H1 (cell line): ENCODE measurements at regions not wholly inside any gene's neighbourhood (a gene's known extent, or its start where the extent isn't known, plus 50 kb on each side); places are given as distances from the start of the nearest gene placed in this dataset.

Experiments used
- CTCF ChIA-PET: fragments of 300-600 bp; sonication (Branson Sonifier 250); formaldehyde crosslinking; loops from one replicate; lab custom pipeline; 2021; ENCODE audit not compliant: partially characterized antibody; lab: Charles Lee
- POLR2A ChIA-PET: fragments of 300-600 bp; sonication (Branson Sonifier 250); formaldehyde crosslinking; loops from one replicate; lab custom pipeline; 2021; ENCODE audit warnings: inconsistent platforms; ENCODE audit not compliant: partially characterized antibody; lab: Charles Lee
- DNase-seq, 2 experiments: peaks; one replicate each; pipeline versions ENCODE4 v3.0.0 to v3.0.0-alpha.2; 2010 to 2022; ENCODE audit warnings: low spot score in 2 of 2, low read depth in 1 of 2, mixed read lengths in 1 of 2
- FAIRE-seq: peaks from 2 replicates; lab custom pipeline; 2011; peaks lifted over from hg19 to GRCh38; lab: Jason Lieb, UNC
- H2AFZ ChIP-seq: 2 replicates; pipeline ENCODE4 v1.8.1; 2012; ENCODE audit warnings: low read length, inconsistent platforms
- H2AK5ac ChIP-seq: 2 replicates; pipeline ENCODE4 v1.6.1; 2013; ENCODE audit warnings: low read depth, low read length
- H2BK120ac ChIP-seq: replicated peaks from 2 replicates; pipeline ENCODE3; 2013; ENCODE audit warnings: low read depth, low read length, inconsistent platforms
- H2BK12ac ChIP-seq: 2 replicates; pipeline ENCODE4 v1.6.1; 2013; ENCODE audit warnings: low read depth, low read length
- H2BK15ac ChIP-seq: 2 replicates; pipeline ENCODE4 v1.6.1; 2013; ENCODE audit warnings: low read length
- H2BK20ac ChIP-seq: 2 replicates; pipeline ENCODE4 v1.6.1; 2013; ENCODE audit warnings: low read length
- H2BK5ac ChIP-seq: 2 replicates; pipeline ENCODE4 v1.6.1; 2013; ENCODE audit warnings: low read depth, low read length
- H3K14ac ChIP-seq: 2 replicates; pipeline ENCODE4 v1.6.1; 2013; ENCODE audit warnings: inconsistent platforms; ENCODE audit not compliant: insufficient read length
- H3K18ac ChIP-seq: 2 replicates; pipeline ENCODE4 v1.6.1; 2013; ENCODE audit warnings: low read length; ENCODE audit errors: extremely low read depth
- H3K23ac ChIP-seq: 2 replicates; pipeline ENCODE4 v1.6.1; 2013; ENCODE audit warnings: inconsistent platforms; ENCODE audit not compliant: insufficient read length
- H3K23me2 ChIP-seq: 2 replicates; pipeline ENCODE4 v1.6.1; 2013; ENCODE audit warnings: low read depth, low read length
- H3K27ac ChIP-seq: 2 replicates; pipeline ENCODE4 v1.6.1; 2011; ENCODE audit warnings: low read depth, low read length, inconsistent platforms
- H3K27me3 ChIP-seq, 4 experiments: replicated peaks in 1 of 4; 1 replicate in 1 of 4; 2 replicates in 3 of 4; pipeline versions ENCODE4 v1.6.1 to v1.8.1; 2011 to 2013; ENCODE audit warnings: low read length in 3 of 4, mild to moderate bottlenecking in 3 of 4, inconsistent platforms in 2 of 4, mixed read lengths in 2 of 4, moderate library complexity in 1 of 4; ENCODE audit not compliant: control insufficient read depth in 3 of 4, insufficient read depth in 3 of 4; ENCODE audit errors: extremely low read depth in 1 of 4
- H3K36me3 ChIP-seq, 4 experiments: 2 replicates each; pipeline versions ENCODE4 v1.6.1 to v1.8.1; 2011 to 2013; ENCODE audit warnings: mild to moderate bottlenecking in 4 of 4, low read length in 3 of 4, moderate library complexity in 2 of 4, control low read depth in 1 of 4, inconsistent platforms in 1 of 4; ENCODE audit not compliant: insufficient read depth in 4 of 4, control insufficient read depth in 2 of 4
- H3K4ac ChIP-seq: replicated peaks from 2 replicates; pipeline ENCODE3; 2013; ENCODE audit warnings: low read length, low read depth, mixed read lengths, inconsistent platforms; ENCODE audit not compliant: insufficient read length
- H3K4me1 ChIP-seq, 4 experiments: replicated peaks in 1 of 4; 1 replicate in 1 of 4; 2 replicates in 3 of 4; pipeline versions ENCODE4 v1.6.1 to v1.8.1; 2011 to 2013; ENCODE audit warnings: low read length in 3 of 4, inconsistent platforms in 2 of 4, mixed read lengths in 1 of 4; ENCODE audit not compliant: insufficient read depth in 4 of 4, control insufficient read depth in 3 of 4
- H3K4me2 ChIP-seq, 2 experiments: 2 replicates each; pipeline versions ENCODE4 v1.6.1 to v1.8.1; 2011 to 2013; ENCODE audit warnings: low read depth in 2 of 2, low read length in 2 of 2, control low read depth in 1 of 2, inconsistent platforms in 1 of 2, mild to moderate bottlenecking in 1 of 2; ENCODE audit not compliant: insufficient read depth in 1 of 2
- H3K4me3 ChIP-seq, 4 experiments: fragments of 200-600, 300-600 bp in 1 of 4; sonication (generic), shearing (Covaris generic), sonication (Bioruptor Twin) in 1 of 4; 2 replicates each; pipeline versions ENCODE4 v1.5.1 to v1.8.1; 2011 to 2016; ENCODE audit warnings: low read length in 4 of 4, low read depth in 3 of 4, control low read depth in 2 of 4, inconsistent platforms in 2 of 4, mild to moderate bottlenecking in 2 of 4, mixed read lengths in 1 of 4, moderate library complexity in 1 of 4; ENCODE audit not compliant: insufficient read depth in 2 of 4; ENCODE audit errors: extremely low read depth in 1 of 4
- H3K56ac ChIP-seq: replicated peaks from 2 replicates; pipeline ENCODE3; 2013; ENCODE audit warnings: low read depth, mild to moderate bottlenecking, mixed read lengths, low read length, inconsistent platforms; ENCODE audit not compliant: insufficient read length
- H3K79me1 ChIP-seq: 2 replicates; pipeline ENCODE4 v1.6.1; 2013; ENCODE audit warnings: low read depth, low read length, control low read depth
- H3K79me2 ChIP-seq, 2 experiments: 2 replicates each; pipeline versions ENCODE4 v1.6.1 to v1.8.1; 2012 to 2013; ENCODE audit warnings: low read length in 2 of 2, mild to moderate bottlenecking in 2 of 2, inconsistent platforms in 1 of 2; ENCODE audit not compliant: insufficient read depth in 2 of 2, control insufficient read depth in 1 of 2
- H3K9ac ChIP-seq, 4 experiments: replicated peaks in 1 of 4; 1 replicate in 1 of 4; 2 replicates in 3 of 4; pipeline versions ENCODE4 v1.6.1 to v1.8.1; 2011 to 2013; ENCODE audit warnings: low read depth in 3 of 4, low read length in 3 of 4, control low read depth in 2 of 4, mild to moderate bottlenecking in 2 of 4, moderate library complexity in 2 of 4, inconsistent platforms in 1 of 4; ENCODE audit errors: extremely low read depth in 1 of 4
- H3K9me3 ChIP-seq, 2 experiments: 2 replicates each; pipeline versions ENCODE4 v1.6.1 to v1.8.1; 2012 to 2013; ENCODE audit warnings: mild to moderate bottlenecking in 2 of 2, moderate library complexity in 2 of 2, control low read depth in 1 of 2, inconsistent platforms in 1 of 2, low read depth in 1 of 2, low read length in 1 of 2, mixed read lengths in 1 of 2; ENCODE audit not compliant: insufficient read depth in 2 of 2
- H4K20me1 ChIP-seq, 2 experiments: replicated peaks in 1 of 2; 2 replicates each; pipeline versions ENCODE3 to v1.8.1; 2011 to 2013; ENCODE audit warnings: inconsistent platforms in 2 of 2, low read length in 2 of 2, mild to moderate bottlenecking in 1 of 2; ENCODE audit not compliant: insufficient read depth in 2 of 2, control insufficient read depth in 1 of 2
- H4K5ac ChIP-seq: 2 replicates; pipeline ENCODE4 v1.6.1; 2013; ENCODE audit warnings: low read length, low read depth, mixed read lengths, inconsistent platforms; ENCODE audit not compliant: insufficient read length
- H4K8ac ChIP-seq: 2 replicates; pipeline ENCODE4 v1.8.0; 2013; ENCODE audit warnings: mild to moderate bottlenecking, moderate library complexity, low read length, inconsistent platforms; ENCODE audit not compliant: insufficient read depth; ENCODE audit errors: extremely low read depth
- H4K91ac ChIP-seq: replicated peaks from 2 replicates; pipeline ENCODE3; 2013; ENCODE audit warnings: low read length, mixed read lengths, inconsistent platforms; ENCODE audit not compliant: insufficient read length
- ATF2 ChIP-seq: IDR thresholded peaks from 2 replicates; pipeline ENCODE4 v1.6.1; 2012; ENCODE audit warnings: low read length, inconsistent platforms
- POLR2A ChIP-seq, 2 experiments: IDR thresholded peaks; 1 replicate in 1 of 2; 2 replicates in 1 of 2; pipeline ENCODE4 v1.6.1; 2011; ENCODE audit warnings: low read depth in 2 of 2, low read length in 2 of 2, mild to moderate bottlenecking in 2 of 2; ENCODE audit errors: control extremely low read depth in 1 of 2
- RNF2 ChIP-seq: fragments of 200-900, 300-1000 bp; sonication (generic); IDR thresholded peaks from 2 replicates; pipeline ENCODE4 v1.7.1; 2016; ENCODE audit warnings: borderline replicate concordance, low read depth, mild to moderate bottlenecking, antibody characterized with exemption, low read length; ENCODE audit not compliant: poor library complexity, severe bottlenecking; ENCODE audit errors: missing control alignments
- SRF ChIP-seq: IDR thresholded peaks from 2 replicates; pipeline ENCODE4 v1.6.1; 2011; ENCODE audit warnings: mild to moderate bottlenecking, low read depth, low read length, moderate library complexity
- TBP ChIP-seq: IDR thresholded peaks from 2 replicates; pipeline ENCODE4 v1.6.1; 2011; ENCODE audit warnings: low read depth, low read length, improper control_type of control experiment
- YY1 ChIP-seq: IDR thresholded peaks from 2 replicates; pipeline ENCODE4 v1.6.1; 2011; ENCODE audit warnings: low read depth, mild to moderate bottlenecking, low read length
- WGBS, 2 experiments: shearing (Covaris generic) in 1 of 2; methylation state at CpG; one replicate each; pipeline versions ENCODE4 v1.1.6 to v1.1.7; 2013 to 2015; ENCODE audit warnings: low lambda C conversion rate in 2 of 2, mixed read lengths in 2 of 2, inconsistent platforms in 1 of 2, low coverage in 1 of 2, missing lambda C conversion rate in 1 of 2; ENCODE audit not compliant: insufficient replicate concordance in 2 of 2, insufficient coverage in 1 of 2, insufficient read length in 1 of 2; ENCODE audit errors: extremely low coverage in 1 of 2, missing lambda C conversion rate in 1 of 2; 5-methylcytosine and 5-hydroxymethylcytosine counted together
- TF ChIP-seq, protein P1 (sequence below): IDR thresholded peaks from 2 replicates; pipeline ENCODE4 v1.6.1; 2011; ENCODE audit warnings: low read length, improper control_type of control experiment

DNA sequence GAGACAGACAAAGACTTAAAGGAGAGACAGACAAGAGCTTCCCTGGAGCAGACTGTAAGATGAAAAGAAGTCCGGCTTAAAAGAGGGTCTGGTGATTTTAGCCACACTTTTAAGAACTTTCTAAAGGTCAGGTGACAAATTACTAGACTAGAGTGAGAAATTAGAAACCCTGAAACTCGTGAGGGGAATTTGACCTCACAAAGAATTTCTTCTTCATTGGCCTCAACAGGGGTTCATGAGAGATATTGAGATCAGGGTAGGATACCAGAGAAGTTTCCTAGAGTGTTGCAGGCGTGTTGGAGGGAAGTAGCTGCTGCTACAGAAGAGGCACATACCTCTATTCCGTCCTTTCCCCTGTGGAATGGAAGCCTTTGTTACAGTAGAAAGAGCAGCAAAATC lies 884.4 kb downstream of the KCNT2 start:
- H3K79me1 ChIP-seq: no peaks in the 10 kb centered on the region
- H3K4me3 ChIP-seq: no peak overlapping the region
- no peaks in the 10 kb centered on the region for H3K79me2 ChIP-seq
- no peak overlapping the region for H2BK15ac ChIP-seq
- FAIRE-seq: no peak
- 0 out of 2 replicates have a peak overlapping the region, but pooled peaks have one; percentile 29 for H2AFZ ChIP-seq
- no peak overlapping the region for H3K27ac ChIP-seq
- H2BK12ac ChIP-seq: no peak overlapping the region
- H3K4ac ChIP-seq: no peak overlapping the region
- H2BK120ac ChIP-seq: no peak overlapping the region
- WGBS, 2 experiments: 88% methylated on average over 4 of the region's 4 CpGs; no CpG with 5 or more reads in 1 of the 2 experiments
- no peak overlapping the region for H4K5ac ChIP-seq
- no peak overlapping the region for H3K23ac ChIP-seq
- no peaks in the 10 kb centered on the region for H3K36me3 ChIP-seq
- no peak overlapping the region for H3K14ac ChIP-seq
- no peaks in the 10 kb centered on the region for H3K23me2 ChIP-seq
- H3K4me1 ChIP-seq: no peaks in the 10 kb centered on the region
- no peak overlapping the region for H2AK5ac ChIP-seq
- no peak overlapping the region for H2BK20ac ChIP-seq
- H4K20me1 ChIP-seq: no peaks in the 10 kb centered on the region
- CTCF ChIA-PET: interaction anchor here (0.6 to 4.2 kb wide), 3 partner anchors 10 to 1869 kb away, joined by 3 to 20 read pairs (median 4); no protein-coding TSS in a partner anchor
- H2BK5ac ChIP-seq: no peak overlapping the region
- no peaks in the 10 kb centered on the region for H3K27me3 ChIP-seq
- H3K9ac ChIP-seq: no peak overlapping the region
- no peak overlapping the region for H3K18ac ChIP-seq
- no peaks in the 10 kb centered on the region; a peak in 1 of 4 replicates for H3K9me3 ChIP-seq
- POLR2A ChIA-PET: no interaction called here
- no peak overlapping the region for H3K4me2 ChIP-seq
- no peak for DNase-seq
- H4K91ac ChIP-seq: no peak overlapping the region
- H3K56ac ChIP-seq: no peak overlapping the region
- no peak overlapping the region for H4K8ac ChIP-seq
- TF ChIP-seq, protein P1, sequence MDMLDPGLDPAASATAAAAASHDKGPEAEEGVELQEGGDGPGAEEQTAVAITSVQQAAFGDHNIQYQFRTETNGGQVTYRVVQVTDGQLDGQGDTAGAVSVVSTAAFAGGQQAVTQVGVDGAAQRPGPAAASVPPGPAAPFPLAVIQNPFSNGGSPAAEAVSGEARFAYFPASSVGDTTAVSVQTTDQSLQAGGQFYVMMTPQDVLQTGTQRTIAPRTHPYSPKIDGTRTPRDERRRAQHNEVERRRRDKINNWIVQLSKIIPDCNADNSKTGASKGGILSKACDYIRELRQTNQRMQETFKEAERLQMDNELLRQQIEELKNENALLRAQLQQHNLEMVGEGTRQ: no peak
- TF ChIP-seq ATF2 (no peak), RNF2 (no peak), YY1 (no peak), SRF (no peak), POLR2A (IDR thresholded peaks at IDR 0.05; ENCODE audit: control extremely low read depth in 1 of 2, low read depth in 2 of 2, low read length in 2 of 2) (no peak), TBP (no peak)
